OCI-LY7 (cell line): ENCODE measurements at regions not wholly inside any gene's neighbourhood (a gene's known extent, or its start where the extent isn't known, plus 50 kb on each side); places are given as distances from the start of the nearest gene placed in this dataset.

Experiments
- BruUV-seq: library from RNA; stranded (reverse); fragments of 400-500 nt; replicated peaks from 2 replicates; lab custom pipeline; 2021; lab: Mats Ljungman, UMichigan
- CTCF ChIA-PET: fragments of 300-600 bp; sonication (Branson Sonifier 250); formaldehyde crosslinking; loops from one replicate; lab custom pipeline; 2022; ENCODE audit warnings: antibody characterized with exemption; ENCODE audit not compliant: unreplicated experiment; lab: Charles Lee
- POLR2A ChIA-PET: fragments of 300-600 bp; sonication (Branson Sonifier 250); formaldehyde crosslinking; loops from one replicate; lab custom pipeline; 2022; ENCODE audit warnings: antibody characterized with exemption; lab: Charles Lee
- DNase-seq: peaks from one replicate; pipeline ENCODE4 v3.0.0-alpha.2; 2015; ENCODE audit warnings: low spot score
- H2AFZ ChIP-seq: fragments of 200-600 bp; sonication (generic), shearing (Covaris generic); 2 replicates; pipeline ENCODE4 v1.6.1; 2014; ENCODE audit warnings: mild to moderate bottlenecking, antibody characterized with exemption, low read length, moderate library complexity
- H3K27ac ChIP-seq: fragments of 200-600 bp; sonication (generic); 2 replicates; pipeline ENCODE4 v1.5.1; 2014; ENCODE audit warnings: mixed run types, low read depth, mild to moderate bottlenecking, moderate library complexity, low read length, inconsistent platforms; ENCODE audit not compliant: poor library complexity, severe bottlenecking
- H3K36me3 ChIP-seq: fragments of 200-600 bp; sonication (generic); 2 replicates; pipeline ENCODE4 v1.6.1; 2014; ENCODE audit warnings: mild to moderate bottlenecking, antibody characterized with exemption, low read length, moderate library complexity, mixed read lengths; ENCODE audit not compliant: insufficient read depth
- H3K4me1 ChIP-seq: fragments of 200-600 bp; sonication (generic); 2 replicates; pipeline ENCODE4 v1.5.1; 2014; ENCODE audit warnings: mild to moderate bottlenecking, low read length; ENCODE audit not compliant: insufficient read depth, poor library complexity, severe bottlenecking
- H3K4me2 ChIP-seq: fragments of 200-600 bp; sonication (generic); 2 replicates; pipeline ENCODE4 v1.6.1; 2014; ENCODE audit warnings: mild to moderate bottlenecking, low read length
- H3K4me3 ChIP-seq: fragments of 200-600 bp; sonication (generic); 2 replicates; pipeline ENCODE4 v1.5.1; 2014; ENCODE audit warnings: mild to moderate bottlenecking, low read depth, low read length; ENCODE audit not compliant: poor library complexity, severe bottlenecking
- H3K79me2 ChIP-seq: fragments of 200-600 bp; sonication (generic); 2 replicates; pipeline ENCODE4 v1.6.1; 2016; ENCODE audit warnings: low read depth, mild to moderate bottlenecking, low read length, moderate library complexity, mixed read lengths; ENCODE audit not compliant: insufficient read depth
- H3K9me2 ChIP-seq: fragments of 200-600 bp; sonication (generic); 2 replicates; pipeline ENCODE4 v1.6.1; 2016; ENCODE audit warnings: mild to moderate bottlenecking, low read length, mixed read lengths; ENCODE audit not compliant: insufficient read depth
- H3K9me3 ChIP-seq: fragments of 200-600 bp; sonication (generic); 2 replicates; pipeline ENCODE4 v1.6.1; 2014; ENCODE audit warnings: mild to moderate bottlenecking, mixed run types, low read length, mixed read lengths
- H4K20me1 ChIP-seq: fragments of 200-600 bp; sonication (generic); 2 replicates; pipeline ENCODE4 v1.6.1; 2014; ENCODE audit warnings: mild to moderate bottlenecking, antibody characterized with exemption, low read length, moderate library complexity, mixed read lengths; ENCODE audit not compliant: insufficient read depth
- CTCF ChIP-seq: fragments of 200-600 bp; sonication (generic); conservative IDR thresholded peaks from 2 replicates; pipeline ENCODE4 v1.5.1; 2014; ENCODE audit warnings: mild to moderate bottlenecking, antibody characterized with exemption, low read length, moderate library complexity, mixed read lengths
- EZH2phosphoT487 ChIP-seq: fragments of 200-600 bp; sonication (generic); IDR thresholded peaks from 2 replicates; pipeline ENCODE4 v1.6.1; 2018; ENCODE audit warnings: low read depth, borderline replicate concordance, mild to moderate bottlenecking, mixed run types, antibody characterized with exemption, low read length, moderate library complexity, mixed read lengths
- intact Hi-C: fragments of 100-400 bp; cut with micrococcal nuclease; formaldehyde crosslinking; loops from one replicate; pipeline ENCODE4 v1.10.0; 2022; ENCODE audit not compliant: unreplicated experiment

GRCh38 chr7:136045181-136045580 is 68.0 kb upstream of the MTPN start:
- BruUV-seq: no TSS peak
- Histone ChIP-seq H3K36me3 (no peaks in the 10 kb centered on the region), H3K9me3 (peaks cover 7% of the 10 kb centered on the region; the same call in 1 of the 2 replicates), H4K20me1 (no peaks in the 10 kb centered on the region), H3K79me2 (no peaks in the 10 kb centered on the region), H3K4me1 (no peaks in the 10 kb centered on the region), H2AFZ (no peak overlapping the region), H3K9me2 (no peaks in the 10 kb centered on the region), H3K4me2 (no peak overlapping the region), H3K27ac (no peak overlapping the region), H3K4me3 (no peak overlapping the region)
- CTCF ChIA-PET: no interaction called here
- DNase-seq: no peak
- TF ChIP-seq CTCF (no peak), EZH2phosphoT487 (no peak)
- intact Hi-C loops: no loop called here
- POLR2A ChIA-PET: no interaction called here

GRCh38 chr7:136039577-136040345 is 62.6 kb upstream of the MTPN start:
- Histone ChIP-seq H3K4me1 (no peaks in the 10 kb centered on the region), H3K27ac (no peak overlapping the region), H2AFZ (no peak overlapping the region), H3K4me2 (no peak overlapping the region), H3K79me2 (no peaks in the 10 kb centered on the region), H3K9me3 (no peaks in the 10 kb centered on the region), H3K9me2 (no peaks in the 10 kb centered on the region), H3K4me3 (no peak overlapping the region), H3K36me3 (no peaks in the 10 kb centered on the region), H4K20me1 (no peaks in the 10 kb centered on the region)
- TF ChIP-seq CTCF (no peak), EZH2phosphoT487 (no peak)
- no peak for DNase-seq
- no TSS peak for BruUV-seq
- intact Hi-C loops: no loop called here
- ChIA-PET POLR2A (interaction anchor here (0.6 kb wide), 1 partner anchor 1286 kb away, joined by 4 read pairs; no protein-coding TSS in a partner anchor), CTCF (interaction anchor here (0.6 kb wide), 1 partner anchor 27 kb away, joined by 3 read pairs; no protein-coding TSS in a partner anchor)

GRCh38 chr7:136036336-136036735 is 59.2 kb upstream of the MTPN start:
- Histone ChIP-seq H3K9me2 (no peaks in the 10 kb centered on the region), H3K4me2 (no peak overlapping the region), H3K4me1 (no peaks in the 10 kb centered on the region), H3K9me3 (no peaks in the 10 kb centered on the region), H3K79me2 (no peaks in the 10 kb centered on the region), H3K4me3 (no peak overlapping the region), H4K20me1 (no peaks in the 10 kb centered on the region), H3K36me3 (no peaks in the 10 kb centered on the region), H2AFZ (no peak overlapping the region), H3K27ac (no peak overlapping the region)
- BruUV-seq: no TSS peak
- TF ChIP-seq EZH2phosphoT487: no peak
- intact Hi-C loops: no loop called here
- DNase-seq: no peak
- POLR2A ChIA-PET: interaction anchor here (0.8 to 1.1 kb wide), 2 partner anchors 10 to 19 kb away, joined by 3 to 4 read pairs; no protein-coding TSS in a partner anchor
- CTCF ChIA-PET: no interaction called here
